ENCODE measurements at regions not wholly inside any gene's neighbourhood (a gene's known extent, or its start where the extent isn't known, plus 50 kb on each side); places are given as distances from the start of the nearest gene placed in this dataset.

DNA sequence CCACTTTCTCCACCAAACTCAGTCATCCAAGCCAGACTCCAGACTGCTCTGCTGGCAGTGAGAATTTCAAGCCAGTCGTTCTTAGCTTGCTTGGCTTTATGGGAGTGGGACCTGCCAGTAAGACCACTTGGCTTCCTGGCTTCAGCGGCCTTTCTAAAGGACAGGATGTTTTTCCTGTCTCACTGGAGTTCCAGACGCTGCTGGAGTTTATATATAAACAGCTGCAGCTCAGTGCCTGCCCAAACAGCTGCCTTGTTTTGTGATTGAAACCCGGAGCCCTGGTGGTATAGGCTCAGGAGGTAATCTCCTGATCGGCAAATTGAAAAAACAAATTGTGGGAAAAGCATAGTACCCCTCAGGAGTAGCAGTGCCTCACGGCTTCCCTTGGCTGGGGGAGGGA, 1165.8 kb upstream of the ADGRL3 start:
- H3K27me3 ChIP-seq (ENCODE audit: control insufficient read depth, insufficient read depth, low read length), result no peaks in the 10 kb centered on the region
- no peak for DNase-seq (ENCODE audit: low read depth)
- TF ChIP-seq, protein P1, sequence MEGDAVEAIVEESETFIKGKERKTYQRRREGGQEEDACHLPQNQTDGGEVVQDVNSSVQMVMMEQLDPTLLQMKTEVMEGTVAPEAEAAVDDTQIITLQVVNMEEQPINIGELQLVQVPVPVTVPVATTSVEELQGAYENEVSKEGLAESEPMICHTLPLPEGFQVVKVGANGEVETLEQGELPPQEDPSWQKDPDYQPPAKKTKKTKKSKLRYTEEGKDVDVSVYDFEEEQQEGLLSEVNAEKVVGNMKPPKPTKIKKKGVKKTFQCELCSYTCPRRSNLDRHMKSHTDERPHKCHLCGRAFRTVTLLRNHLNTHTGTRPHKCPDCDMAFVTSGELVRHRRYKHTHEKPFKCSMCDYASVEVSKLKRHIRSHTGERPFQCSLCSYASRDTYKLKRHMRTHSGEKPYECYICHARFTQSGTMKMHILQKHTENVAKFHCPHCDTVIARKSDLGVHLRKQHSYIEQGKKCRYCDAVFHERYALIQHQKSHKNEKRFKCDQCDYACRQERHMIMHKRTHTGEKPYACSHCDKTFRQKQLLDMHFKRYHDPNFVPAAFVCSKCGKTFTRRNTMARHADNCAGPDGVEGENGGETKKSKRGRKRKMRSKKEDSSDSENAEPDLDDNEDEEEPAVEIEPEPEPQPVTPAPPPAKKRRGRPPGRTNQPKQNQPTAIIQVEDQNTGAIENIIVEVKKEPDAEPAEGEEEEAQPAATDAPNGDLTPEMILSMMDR (IDR thresholded peaks at IDR 0.05; ENCODE audit: insufficient read depth, low read length, poor library complexity, severe bottlenecking), result no peak
- H3K4me3 ChIP-seq (ENCODE audit: low read depth, low read length), result no peak overlapping the region
- H3K36me3 ChIP-seq (ENCODE audit: control insufficient read depth, insufficient read depth, low read length), result no peaks in the 10 kb centered on the region

DNA sequence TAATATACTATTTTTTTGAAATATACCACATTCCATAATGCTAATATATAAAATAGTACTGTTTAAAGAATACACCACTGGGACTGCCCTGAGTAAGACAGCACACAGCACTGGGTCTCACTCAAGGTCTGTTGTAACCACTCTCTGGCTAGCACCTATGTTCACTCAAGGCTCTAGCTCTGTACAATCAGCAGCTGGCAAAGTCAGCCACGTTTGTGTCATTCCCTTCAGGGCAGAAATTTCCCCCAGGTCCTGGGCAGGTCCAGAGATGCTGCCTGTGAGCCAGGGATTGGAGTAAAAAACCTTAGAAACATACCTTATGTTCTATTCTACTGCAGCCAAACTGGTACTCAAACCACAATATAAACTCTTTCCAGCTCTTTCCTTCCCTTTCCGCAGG, 1160.2 kb upstream of the ADGRL3 start:
- Histone ChIP-seq H3K36me3 (ENCODE audit: control insufficient read depth, insufficient read depth, low read length) (no peaks in the 10 kb centered on the region), H3K27me3 (ENCODE audit: control insufficient read depth, insufficient read depth, low read length) (no peaks in the 10 kb centered on the region), H3K4me3 (ENCODE audit: low read depth, low read length) (no peak overlapping the region)
- DNase-seq (ENCODE audit: low read depth), result no peak
- TF ChIP-seq, protein P1 (IDR thresholded peaks at IDR 0.05; ENCODE audit: insufficient read depth, low read length, poor library complexity, severe bottlenecking), result no peak

DNA sequence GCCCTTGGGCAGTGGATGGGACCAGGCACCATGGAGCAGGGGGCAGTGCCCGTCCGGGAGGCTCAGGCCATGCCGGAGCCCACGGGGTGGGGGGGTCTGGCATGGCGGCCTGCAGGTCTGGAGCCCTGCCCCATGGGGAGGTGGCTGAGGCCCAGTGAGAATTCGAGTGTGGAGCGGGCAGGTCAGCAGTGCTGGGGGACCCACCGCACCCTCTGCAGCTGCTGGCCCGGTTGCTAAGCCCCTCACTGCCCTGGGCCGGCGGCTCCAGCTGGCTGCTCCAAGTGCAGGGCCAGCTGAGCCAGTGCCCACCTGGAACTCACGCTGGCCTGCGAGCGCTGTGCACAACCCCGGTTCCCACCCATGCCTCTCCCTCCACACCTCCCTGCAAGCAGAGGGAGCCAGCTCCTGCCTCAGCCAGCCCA, 1157.9 kb upstream of the ADGRL3 start:
- TF ChIP-seq, protein P1 (IDR thresholded peaks at IDR 0.05; ENCODE audit: insufficient read depth, low read length, poor library complexity, severe bottlenecking), result no peak
- no peaks in the 10 kb centered on the region for H3K27me3 ChIP-seq (ENCODE audit: control insufficient read depth, insufficient read depth, low read length)
- no peak overlapping the region for H3K4me3 ChIP-seq (ENCODE audit: low read depth, low read length)
- no peaks in the 10 kb centered on the region for H3K36me3 ChIP-seq (ENCODE audit: control insufficient read depth, insufficient read depth, low read length)
- no peak for DNase-seq (ENCODE audit: low read depth)

DNA sequence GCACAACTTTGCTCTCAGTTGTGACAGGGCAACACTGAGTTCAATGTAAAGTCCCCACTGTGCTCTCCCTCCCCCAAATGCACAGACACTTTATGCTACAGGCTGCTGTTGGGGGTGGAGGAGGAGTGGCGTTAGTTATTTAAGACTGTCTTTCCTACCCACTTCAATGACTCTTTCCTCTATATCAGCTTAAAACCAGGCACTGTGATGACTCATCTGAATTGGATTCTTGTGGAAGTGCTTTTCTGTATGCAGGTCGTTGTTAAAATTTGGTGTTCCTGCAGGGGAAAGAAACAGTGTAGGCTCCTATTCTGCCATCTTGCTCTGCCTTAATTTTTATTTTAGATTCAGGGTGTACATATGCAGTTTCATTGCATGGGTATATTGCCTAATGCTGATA, 1157.2 kb upstream of the ADGRL3 start:
- Histone ChIP-seq H3K36me3 (ENCODE audit: control insufficient read depth, insufficient read depth, low read length) (no peaks in the 10 kb centered on the region), H3K4me3 (ENCODE audit: low read depth, low read length) (no peak overlapping the region), H3K27me3 (ENCODE audit: control insufficient read depth, insufficient read depth, low read length) (no peaks in the 10 kb centered on the region)
- TF ChIP-seq, protein P1 (IDR thresholded peaks at IDR 0.05; ENCODE audit: insufficient read depth, low read length, poor library complexity, severe bottlenecking), result no peak
- no peak for DNase-seq (ENCODE audit: low read depth)

DNA sequence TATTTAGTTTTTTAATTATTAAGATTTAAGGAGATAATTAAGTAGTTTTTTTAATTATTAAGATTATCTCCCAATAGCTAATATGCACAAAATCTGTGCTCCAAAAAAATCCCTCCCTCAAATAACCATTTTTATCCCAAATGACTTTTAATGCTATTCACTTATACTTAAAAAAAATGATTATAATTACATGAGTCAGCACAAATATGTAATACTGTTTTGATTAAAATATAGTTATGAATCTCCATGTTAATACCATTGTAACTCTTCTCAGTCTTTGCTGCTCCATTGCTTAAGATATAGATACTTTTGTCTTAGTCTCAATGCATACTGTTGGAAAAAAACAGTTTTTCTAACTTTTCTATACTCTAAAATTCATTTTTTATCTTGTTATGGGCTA, 1121.1 kb upstream of the ADGRL3 start:
- Histone ChIP-seq H3K4me3 (ENCODE audit: low read depth, low read length) (no peak overlapping the region), H3K27me3 (ENCODE audit: control insufficient read depth, insufficient read depth, low read length) (no peaks in the 10 kb centered on the region), H3K36me3 (ENCODE audit: control insufficient read depth, insufficient read depth, low read length) (no peaks in the 10 kb centered on the region)
- DNase-seq (ENCODE audit: low read depth), result no peak
- TF ChIP-seq, protein P1 (IDR thresholded peaks at IDR 0.05; ENCODE audit: insufficient read depth, low read length, poor library complexity, severe bottlenecking), result no peak

DNA sequence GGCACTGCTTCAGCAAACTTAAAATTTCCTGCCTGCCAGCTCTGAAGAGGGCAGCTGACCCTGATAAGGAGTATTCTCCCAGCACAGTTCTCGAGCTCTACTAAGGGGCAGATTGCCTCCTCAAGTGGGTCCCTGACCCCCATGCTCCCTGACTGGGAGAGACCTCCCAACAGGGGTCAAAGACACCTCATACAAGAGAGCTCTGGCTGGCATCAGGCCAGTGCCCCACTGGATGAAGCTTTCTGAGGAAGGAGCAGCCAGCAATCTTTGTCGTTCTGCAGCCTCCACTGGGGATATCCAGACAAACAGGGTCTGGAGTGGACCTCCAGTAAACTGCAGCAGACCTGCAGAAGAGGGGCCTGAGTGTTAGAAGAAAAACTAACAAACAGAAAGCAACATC, 1118.3 kb upstream of the ADGRL3 start:
- TF ChIP-seq, protein P1 (IDR thresholded peaks at IDR 0.05; ENCODE audit: insufficient read depth, low read length, poor library complexity, severe bottlenecking), result no peak
- H3K4me3 ChIP-seq (ENCODE audit: low read depth, low read length), result no peak overlapping the region
- no peaks in the 10 kb centered on the region for H3K27me3 ChIP-seq (ENCODE audit: control insufficient read depth, insufficient read depth, low read length)
- DNase-seq (ENCODE audit: low read depth), result no peak
- no peaks in the 10 kb centered on the region for H3K36me3 ChIP-seq (ENCODE audit: control insufficient read depth, insufficient read depth, low read length)

Measured in kidney epithelial cell (primary cell).